Bronchial epithelial cell (primary cell): ENCODE measurements at regions not wholly inside any gene's neighbourhood (a gene's known extent, or its start where the extent isn't known, plus 50 kb on each side); places are given as distances from the start of the nearest gene placed in this dataset.

Source experiments
- DNase-seq: peaks from one replicate; pipeline ENCODE4 v3.0.0-alpha.2; 2010; ENCODE audit warnings: low read depth
- FAIRE-seq: peaks from 2 replicates; lab custom pipeline; 2011; peaks lifted over from hg19 to GRCh38; lab: Jason Lieb, UNC
- H3K27me3 ChIP-seq: 2 replicates; pipeline ENCODE4 v1.5.1; 2011; ENCODE audit warnings: low read length; ENCODE audit not compliant: control insufficient read depth, insufficient read depth
- H3K36me3 ChIP-seq: 2 replicates; pipeline ENCODE4 v1.5.1; 2011; ENCODE audit warnings: low read length; ENCODE audit not compliant: control insufficient read depth, insufficient read depth
- H3K4me3 ChIP-seq: 2 replicates; pipeline ENCODE4 v1.5.1; 2011; ENCODE audit warnings: mild to moderate bottlenecking, low read depth, low read length, control low read depth
- CTCF ChIP-seq: IDR thresholded peaks from 2 replicates; pipeline ENCODE4 v1.5.1; 2011; ENCODE audit warnings: mild to moderate bottlenecking, moderate library complexity, low read length, control low read depth, inconsistent platforms; ENCODE audit not compliant: insufficient read depth, severe bottlenecking

- TF ChIP-seq CTCF, result no peak
- no peak for DNase-seq
- no peak for FAIRE-seq
- Histone ChIP-seq H3K4me3 (no peak overlapping the region), H3K36me3 (no peaks in the 10 kb centered on the region), H3K27me3 (peaks cover 2% of the 10 kb centered on the region)
Observed at GRCh38 chr9:89933578-89933977, 328.8 kb downstream of the GADD45G start.

- FAIRE-seq (peak; percentile 83), DNase-seq (no peak)
Observed at GRCh38 chr9:89935115-89935514, 330.3 kb downstream of the GADD45G start.

GRCh38 chr9:89935801-89936200 is 331.0 kb downstream of the GADD45G start:
- no peak for TF ChIP-seq CTCF
- peak; percentile 32 for FAIRE-seq
- Histone ChIP-seq H3K36me3 (no peaks in the 10 kb centered on the region), H3K27me3 (peaks cover 4% of the 10 kb centered on the region), H3K4me3 (no peak overlapping the region)
- DNase-seq, result no peak

More at GRCh38 chr9:89935115-89935514, 330.3 kb downstream of the GADD45G start:
- no peak overlapping the region for H3K4me3 ChIP-seq
- no peaks in the 10 kb centered on the region for H3K36me3 ChIP-seq
- H3K27me3 ChIP-seq, result peaks cover 4% of the 10 kb centered on the region
- TF ChIP-seq CTCF, result no peak

GRCh38 chr9:89937051-89937450 is 332.2 kb downstream of the GADD45G start:
- DNase-seq, result no peak
- TF ChIP-seq CTCF, result no peak
- no peaks in the 10 kb centered on the region for H3K36me3 ChIP-seq
- peaks cover 4% of the 10 kb centered on the region for H3K27me3 ChIP-seq
- H3K4me3 ChIP-seq, result no peak overlapping the region
- FAIRE-seq, result no peak

GRCh38 chr9:89939181-89939580 is 334.4 kb downstream of the GADD45G start:
- no peak for TF ChIP-seq CTCF
- no peak for DNase-seq
- Histone ChIP-seq H3K4me3 (no peak overlapping the region), H3K27me3 (peaks cover 3% of the 10 kb centered on the region), H3K36me3 (no peaks in the 10 kb centered on the region)
- no peak for FAIRE-seq

GRCh38 chr9:89939626-89940292 is 334.9 kb downstream of the GADD45G start:
- Histone ChIP-seq H3K27me3 (peaks cover 2% of the 10 kb centered on the region), H3K36me3 (no peaks in the 10 kb centered on the region), H3K4me3 (no peak overlapping the region)
- no peak for FAIRE-seq
- no peak for DNase-seq
- no peak for TF ChIP-seq CTCF
